ENCODE measurements at regions not wholly inside any gene's neighbourhood (a gene's known extent, or its start where the extent isn't known, plus 50 kb on each side); places are given as distances from the start of the nearest gene placed in this dataset.

GRCh38 chr17:45730192-45730591 is 53.9 kb upstream of the CRHR1 start:
- no peaks in the 10 kb centered on the region; the same call in 1 of the 2 replicates for H3K9me3 ChIP-seq (ENCODE audit: low read length)
- H4K20me1 ChIP-seq (ENCODE audit: insufficient read depth, low read depth, low read length) = no peaks in the 10 kb centered on the region
- H3K36me3 ChIP-seq (ENCODE audit: insufficient read depth, low read length) = no peaks in the 10 kb centered on the region
- no peaks in the 10 kb centered on the region for H3K27me3 ChIP-seq (ENCODE audit: low read length)
- H3K79me2 ChIP-seq (ENCODE audit: low read length) = no peaks in the 10 kb centered on the region
- H3K4me2 ChIP-seq (ENCODE audit: low read depth, low read length, poor library complexity, severe bottlenecking) = no peak overlapping the region
- no peak overlapping the region for H3K4me3 ChIP-seq (ENCODE audit: low read length)
- no peaks in the 10 kb centered on the region for H3K9me2 ChIP-seq (replicated peaks; ENCODE audit: insufficient read depth, low read length)
- H3K9ac ChIP-seq (ENCODE audit: low read length) = no peak overlapping the region
- H3K4me1 ChIP-seq (ENCODE audit: low read length) = no peaks in the 10 kb centered on the region
- no peak overlapping the region for H3K27ac ChIP-seq (ENCODE audit: low read length)
- no peak overlapping the region for H2AFZ ChIP-seq (ENCODE audit: low read length)
- no peak for DNase-seq

- no peak for DNase-seq
- Histone ChIP-seq H3K79me2 (ENCODE audit: low read length) (no peaks in the 10 kb centered on the region), H4K20me1 (ENCODE audit: insufficient read depth, low read depth, low read length) (no peaks in the 10 kb centered on the region), H3K4me3 (ENCODE audit: low read length) (no peak overlapping the region), H2AFZ (ENCODE audit: low read length) (no peak overlapping the region), H3K9me2 (replicated peaks; ENCODE audit: insufficient read depth, low read length) (no peaks in the 10 kb centered on the region), H3K27ac (ENCODE audit: low read length) (no peak overlapping the region), H3K36me3 (ENCODE audit: insufficient read depth, low read length) (no peaks in the 10 kb centered on the region), H3K9ac (ENCODE audit: low read length) (no peak overlapping the region), H3K9me3 (ENCODE audit: low read length) (no peaks in the 10 kb centered on the region; the same call in 1 of the 2 replicates), H3K27me3 (ENCODE audit: low read length) (no peaks in the 10 kb centered on the region; the same call in 1 of the 2 replicates), H3K4me2 (ENCODE audit: low read depth, low read length, poor library complexity, severe bottlenecking) (no peak overlapping the region), H3K4me1 (ENCODE audit: low read length) (no peaks in the 10 kb centered on the region)
Measured at GRCh38 chr17:45731459-45731858, 52.7 kb upstream of the CRHR1 start.

- no peak overlapping the region for H3K9ac ChIP-seq (ENCODE audit: low read length)
- H3K9me2 ChIP-seq (replicated peaks; ENCODE audit: insufficient read depth, low read length) = no peaks in the 10 kb centered on the region
- no peaks in the 10 kb centered on the region for H3K4me1 ChIP-seq (ENCODE audit: low read length)
- H3K4me3 ChIP-seq (ENCODE audit: low read length) = no peak overlapping the region
- no peak overlapping the region for H3K4me2 ChIP-seq (ENCODE audit: low read depth, low read length, poor library complexity, severe bottlenecking)
- DNase-seq = no peak
- H3K27ac ChIP-seq (ENCODE audit: low read length) = no peak overlapping the region
- no peaks in the 10 kb centered on the region; the same call in 1 of the 2 replicates for H3K27me3 ChIP-seq (ENCODE audit: low read length)
- no peaks in the 10 kb centered on the region for H4K20me1 ChIP-seq (ENCODE audit: insufficient read depth, low read depth, low read length)
- no peaks in the 10 kb centered on the region for H3K36me3 ChIP-seq (ENCODE audit: insufficient read depth, low read length)
- no peak overlapping the region for H2AFZ ChIP-seq (ENCODE audit: low read length)
- H3K79me2 ChIP-seq (ENCODE audit: low read length) = no peaks in the 10 kb centered on the region
- H3K9me3 ChIP-seq (ENCODE audit: low read length) = no peaks in the 10 kb centered on the region; the same call in 1 of the 2 replicates
Measured at GRCh38 chr17:45732926-45733505, 51.1 kb upstream of the CRHR1 start.

GRCh38 chr17:45733781-45734180 is 50.3 kb upstream of the CRHR1 start:
- H3K36me3 ChIP-seq (ENCODE audit: insufficient read depth, low read length) = no peaks in the 10 kb centered on the region
- H2AFZ ChIP-seq (ENCODE audit: low read length) = no peak overlapping the region
- no peaks in the 10 kb centered on the region for H4K20me1 ChIP-seq (ENCODE audit: insufficient read depth, low read depth, low read length)
- no peaks in the 10 kb centered on the region for H3K9me2 ChIP-seq (replicated peaks; ENCODE audit: insufficient read depth, low read length)
- no peaks in the 10 kb centered on the region for H3K79me2 ChIP-seq (ENCODE audit: low read length)
- no peaks in the 10 kb centered on the region; the same call in 1 of the 2 replicates for H3K27me3 ChIP-seq (ENCODE audit: low read length)
- no peak for DNase-seq
- no peak overlapping the region for H3K4me2 ChIP-seq (ENCODE audit: low read depth, low read length, poor library complexity, severe bottlenecking)
- no peak overlapping the region for H3K4me3 ChIP-seq (ENCODE audit: low read length)
- H3K27ac ChIP-seq (ENCODE audit: low read length) = no peak overlapping the region
- no peaks in the 10 kb centered on the region; the same call in 1 of the 2 replicates for H3K9me3 ChIP-seq (ENCODE audit: low read length)
- H3K4me1 ChIP-seq (ENCODE audit: low read length) = no peaks in the 10 kb centered on the region
- H3K9ac ChIP-seq (ENCODE audit: low read length) = no peak overlapping the region
